Fibroblast of skin of left biceps (primary cell): ENCODE measurements at regions not wholly inside any gene's neighbourhood (a gene's known extent, or its start where the extent isn't known, plus 50 kb on each side); places are given as distances from the start of the nearest gene placed in this dataset.
A peak's percentile ranks its signal among the peaks of the same experiment; 100 is the strongest.

Source experiments
- DNase-seq, 2 experiments: peaks; one replicate each; pipeline ENCODE4 v3.0.0-alpha.2; 2013; ENCODE audit warnings: low read depth in 2 of 2

DNA sequence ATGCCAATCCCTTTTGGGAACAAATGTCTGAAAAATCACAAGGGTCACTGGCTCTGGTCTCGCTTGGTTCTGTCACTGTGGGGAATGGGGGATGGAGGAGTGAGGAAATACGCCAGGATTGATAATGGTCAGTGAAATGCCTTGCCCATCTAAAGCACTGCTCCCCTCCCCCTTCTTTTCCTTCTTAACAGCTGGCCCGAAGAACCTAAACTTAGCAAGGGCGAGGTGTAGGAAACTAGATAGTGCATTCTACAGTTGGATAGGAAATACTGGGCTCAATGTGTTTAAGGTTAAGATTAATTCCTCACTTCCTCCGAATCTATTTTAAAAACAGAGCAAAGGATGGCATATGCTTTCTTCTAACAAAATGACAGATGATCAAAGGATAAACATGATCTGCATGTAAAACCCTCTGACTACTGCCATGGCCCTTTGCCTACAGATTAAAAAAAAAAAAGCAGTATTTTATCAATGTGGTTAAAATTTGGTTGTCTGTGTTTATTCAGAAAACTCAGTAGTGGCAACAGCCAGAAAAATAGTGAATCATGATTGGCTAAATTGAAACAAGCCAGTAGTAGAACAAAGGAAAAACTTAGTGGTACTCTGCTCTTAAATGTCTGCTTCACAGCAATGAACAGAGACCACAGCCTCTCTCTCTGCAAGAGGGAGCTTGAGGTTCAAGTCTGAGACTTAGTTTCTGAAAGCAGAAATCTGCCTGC is 86.1 kb upstream of the VAV3 start:
- no peak for DNase-seq

DNA sequence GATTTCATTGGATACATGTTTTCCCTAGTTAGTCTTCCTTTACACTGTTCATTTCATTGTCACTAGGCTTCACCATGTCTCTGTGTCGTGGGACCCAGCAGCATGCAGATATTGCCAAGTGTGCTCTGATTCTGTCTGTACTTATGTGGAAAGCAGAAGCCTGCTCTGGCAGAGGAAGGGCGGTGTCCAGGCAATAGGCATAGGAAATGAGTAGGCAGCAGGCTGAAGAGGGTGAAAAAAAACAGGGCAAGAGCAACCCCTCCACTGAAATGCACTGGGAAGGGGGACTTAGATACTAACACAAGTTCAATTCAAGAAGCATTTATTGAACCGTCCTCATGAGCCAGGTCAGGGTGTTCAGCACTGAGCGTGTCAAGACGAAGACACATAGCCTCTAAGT is 85.2 kb upstream of the VAV3 start:
- DNase-seq: no peak

DNA sequence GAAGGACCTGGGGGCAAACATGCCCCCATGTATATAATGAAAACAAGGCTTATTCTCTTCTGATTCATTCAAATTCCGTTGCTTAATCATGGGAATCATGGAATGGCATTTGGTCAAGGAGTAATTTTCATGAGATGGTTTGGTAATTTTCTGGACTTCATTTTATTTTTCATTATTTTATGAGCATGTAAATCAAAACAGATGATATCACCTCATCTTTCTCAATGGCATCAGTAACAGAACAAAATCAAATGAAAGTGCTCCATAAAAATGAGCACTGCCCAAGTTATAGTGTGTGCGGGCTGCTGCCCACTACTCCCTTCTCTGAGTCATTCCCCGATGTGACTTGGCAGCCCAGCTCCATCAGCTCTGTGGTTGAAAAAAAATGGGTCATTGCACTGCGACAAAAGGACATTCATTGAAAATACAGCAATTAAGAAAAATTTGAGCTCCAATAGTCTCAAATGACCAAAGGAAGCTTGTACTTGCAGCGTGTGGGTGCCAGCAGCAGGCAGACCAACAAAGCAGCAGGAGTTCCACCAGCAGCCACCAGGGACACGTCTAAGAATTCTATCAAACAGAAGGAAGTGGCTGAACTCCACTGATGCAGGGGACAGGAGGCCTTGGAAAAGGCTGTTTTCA is 84.3 kb upstream of the VAV3 start:
- DNase-seq: no peak

DNA sequence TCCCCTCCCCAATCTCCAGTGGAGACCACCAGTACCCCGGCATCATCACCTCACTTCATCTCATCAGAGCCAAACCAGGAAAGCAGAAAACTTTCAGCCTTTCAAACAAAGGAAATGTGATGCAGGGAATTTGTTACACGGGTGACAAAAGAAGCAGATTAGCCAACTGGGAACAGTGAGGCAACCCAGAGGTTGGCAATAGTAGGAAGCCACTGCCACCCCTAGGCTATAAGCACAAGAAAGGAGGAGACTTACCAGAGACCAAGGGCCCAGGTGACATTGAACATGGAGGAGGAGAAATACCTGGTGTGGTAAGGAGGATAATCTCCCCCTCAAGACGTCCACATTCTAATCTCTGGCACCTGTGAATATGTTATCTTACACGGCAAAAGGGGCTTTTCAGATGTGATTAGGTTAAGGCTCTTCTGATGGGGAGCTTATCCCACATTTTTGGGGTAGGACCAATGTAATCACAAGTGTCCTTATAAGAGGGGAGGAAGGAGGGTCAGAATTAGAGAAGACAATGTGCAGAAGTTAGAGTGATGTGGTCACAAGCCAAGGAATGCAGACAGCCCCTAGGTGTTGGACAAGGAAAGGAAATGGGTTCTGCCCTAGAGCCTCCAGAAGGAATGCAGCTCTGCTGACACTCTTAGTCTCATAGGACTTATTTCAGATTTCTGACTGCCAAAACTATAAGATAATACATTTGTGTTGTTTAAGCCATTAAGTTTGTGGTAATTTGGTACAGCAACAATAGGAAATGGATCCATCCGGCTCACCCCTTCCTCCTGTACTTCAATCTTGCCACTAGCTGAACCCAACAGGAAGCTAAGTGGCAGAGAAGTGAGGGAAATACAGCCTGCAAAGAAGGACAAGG is 83.6 kb upstream of the VAV3 start:
- DNase-seq: no peak

DNA sequence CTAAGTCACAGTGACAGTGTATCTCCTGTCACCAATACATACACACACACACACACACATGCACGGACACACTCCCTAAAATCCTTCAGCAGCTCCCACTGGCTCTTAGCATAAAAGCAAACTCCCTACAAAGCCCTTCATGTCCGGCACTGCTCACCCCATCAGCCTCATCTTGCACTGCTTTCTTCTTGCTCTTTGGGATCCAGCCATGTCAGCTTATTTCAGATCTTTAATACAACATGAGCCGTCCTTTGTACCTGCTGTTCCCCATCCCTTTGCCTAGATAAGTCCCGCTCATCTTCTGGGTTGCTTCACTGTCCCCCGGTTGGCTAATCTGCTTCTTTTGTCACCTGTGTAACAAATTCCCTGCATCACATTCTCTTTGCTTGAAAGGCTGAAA is 82.1 kb upstream of the VAV3 start:
- DNase-seq: no peak

DNA sequence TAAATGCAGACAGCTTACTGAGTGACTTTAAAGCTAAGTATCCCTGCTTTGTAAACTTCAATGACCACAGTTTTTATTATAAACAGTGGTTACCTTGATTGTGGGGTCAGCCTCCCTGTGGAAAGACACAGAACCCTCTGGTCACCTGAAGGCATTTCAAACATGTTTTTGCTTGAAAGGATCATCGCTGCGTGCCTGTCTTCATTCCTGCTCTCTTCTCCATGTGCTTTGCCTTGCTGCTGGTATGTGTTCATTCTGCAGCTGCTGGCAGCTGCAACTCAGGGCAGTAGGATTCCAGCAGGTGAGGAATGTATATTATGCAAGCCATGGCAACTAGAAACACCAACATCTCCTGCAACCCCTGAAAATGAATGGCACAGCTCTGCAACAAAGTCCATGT is 81.0 kb upstream of the VAV3 start:
- no peak for DNase-seq

DNA sequence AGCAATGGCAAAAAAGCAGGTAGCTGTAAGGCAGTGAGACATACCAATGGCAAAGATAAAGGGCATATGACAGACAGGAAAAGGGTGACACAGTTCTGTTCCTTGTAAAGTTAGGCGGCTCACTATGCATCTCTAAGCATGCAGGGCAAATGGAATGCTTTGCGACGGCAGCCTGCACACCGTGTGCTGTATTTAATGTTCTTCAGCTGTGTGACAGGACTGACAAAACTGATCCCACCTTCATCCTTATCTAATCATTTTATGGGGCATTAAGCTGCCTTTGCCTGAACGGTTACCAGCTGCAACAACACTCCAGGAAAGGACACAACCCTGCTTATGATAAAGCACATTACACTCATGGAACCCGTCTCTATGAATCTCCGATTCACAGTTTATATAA is 80.5 kb upstream of the VAV3 start:
- no peak for DNase-seq

DNA sequence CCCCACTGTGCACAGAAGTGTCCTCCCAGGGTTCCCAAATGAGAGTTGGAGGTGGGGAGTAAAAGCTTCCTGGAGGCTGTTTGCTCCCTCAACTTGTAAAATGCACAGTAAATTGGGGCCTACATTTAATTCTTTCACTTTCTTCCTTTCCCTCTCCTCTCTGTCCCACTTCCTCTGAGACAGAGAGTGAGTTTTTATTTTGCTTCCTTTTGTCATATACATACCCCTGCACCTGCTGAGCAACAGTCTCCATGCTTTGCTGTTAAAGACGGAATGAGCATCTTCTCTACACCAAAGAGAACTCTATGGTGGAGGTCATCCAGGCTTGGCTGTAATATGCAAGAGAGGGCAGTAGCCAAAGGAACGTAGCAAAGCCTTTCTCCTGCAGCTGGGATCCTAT is 79.3 kb upstream of the VAV3 start:
- no peak for DNase-seq

DNA sequence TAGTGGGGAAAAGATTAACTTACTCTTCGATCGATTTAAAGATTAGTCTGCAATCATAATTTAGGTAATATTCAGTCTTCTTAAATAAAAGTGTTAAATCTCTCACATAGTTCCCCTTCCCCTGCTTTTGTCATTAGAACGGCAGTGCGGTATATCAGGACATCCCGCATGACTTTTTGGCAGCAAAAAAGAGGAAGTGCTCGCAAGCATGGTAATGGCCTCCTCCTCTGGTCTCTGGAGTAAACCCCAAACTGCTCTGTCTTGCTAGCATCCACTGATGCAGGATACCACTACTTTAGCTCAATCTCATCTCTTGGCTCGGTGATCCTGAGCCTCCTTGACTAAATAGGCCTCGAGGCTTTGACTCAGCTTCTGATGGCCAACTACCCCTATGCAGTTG is 78.7 kb upstream of the VAV3 start:
- no peak for DNase-seq

DNA sequence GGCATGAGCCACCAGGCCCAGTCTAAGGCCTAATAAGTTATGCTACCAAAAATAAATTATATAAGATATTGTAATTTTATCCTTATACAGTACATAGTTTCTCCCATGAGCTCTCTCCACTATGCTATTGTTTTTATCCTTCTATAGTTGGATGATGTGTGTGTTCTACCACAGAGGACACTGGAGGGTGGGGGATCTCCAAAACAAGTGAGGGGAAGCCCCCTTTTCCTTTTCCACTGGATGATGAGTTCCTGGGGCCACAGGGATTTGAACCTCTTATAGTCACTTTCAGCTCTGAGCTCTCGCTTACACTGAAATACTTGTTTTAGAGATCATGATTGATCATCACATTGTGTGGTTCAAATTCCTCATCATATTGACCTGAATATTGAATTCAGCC is 77.6 kb upstream of the VAV3 start:
- DNase-seq: no peak

DNA sequence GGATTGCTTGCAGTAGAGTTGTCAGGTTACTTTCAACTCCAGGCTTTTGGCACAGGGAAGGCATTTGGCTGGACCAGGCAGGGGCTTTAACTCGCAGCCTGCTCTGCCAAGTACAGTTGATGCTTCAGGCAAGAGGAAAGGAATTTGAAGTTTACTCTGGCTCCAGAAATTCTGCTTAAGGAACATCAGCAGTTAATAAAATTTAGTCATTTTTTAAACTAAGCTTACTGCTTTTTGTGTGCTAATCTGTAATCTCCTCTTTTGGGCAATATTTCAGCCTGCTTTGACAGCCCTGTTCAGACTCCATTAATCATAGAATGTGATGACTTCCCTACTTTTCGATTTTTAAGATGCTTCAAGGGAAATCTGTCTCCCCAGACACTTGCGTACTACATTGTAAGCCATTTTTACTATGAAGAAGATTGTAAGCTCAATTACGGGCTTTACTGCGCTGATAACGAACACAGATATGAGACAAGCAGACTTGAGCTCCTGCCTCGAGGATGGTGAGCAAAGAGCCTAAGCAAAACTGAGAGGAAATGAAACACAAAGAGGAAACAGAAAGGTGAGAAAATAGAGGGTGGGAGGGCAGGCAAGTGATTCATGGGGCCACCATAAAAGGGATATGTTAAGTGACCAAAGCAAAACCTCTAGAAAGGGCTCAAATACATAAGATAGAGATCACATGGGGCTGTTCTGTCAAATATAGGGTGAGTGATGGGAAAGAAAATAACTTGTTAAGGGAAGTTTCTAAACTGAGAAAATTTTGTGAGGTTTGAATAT is 76.6 kb upstream of the VAV3 start:
- DNase-seq: no peak

DNA sequence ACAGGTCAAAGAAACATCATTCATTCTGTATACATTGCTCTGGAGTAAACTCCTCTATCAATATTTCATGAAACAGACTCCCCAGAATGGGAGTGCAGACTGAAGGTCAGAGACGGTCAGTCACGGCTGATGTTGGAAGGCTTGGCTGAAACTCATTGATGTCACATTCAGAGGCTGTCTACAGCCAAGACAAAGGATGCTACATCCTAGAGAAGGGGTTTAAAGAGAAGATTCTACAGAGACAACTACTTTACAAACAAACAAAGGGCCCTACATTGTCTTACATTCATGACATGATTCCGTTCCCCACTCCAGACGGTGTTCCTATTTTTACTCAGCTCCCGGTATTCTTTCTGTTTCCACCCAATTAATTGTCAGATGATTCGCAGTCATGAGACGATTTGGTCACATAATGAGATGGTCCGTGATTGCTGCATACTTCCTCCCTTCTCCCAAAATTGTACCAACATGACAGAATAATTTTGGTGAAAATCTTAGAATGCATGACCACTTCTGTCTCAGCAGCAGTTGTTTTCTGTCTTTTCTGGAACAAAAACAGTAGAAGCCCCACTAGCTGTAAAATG is 73.8 kb upstream of the VAV3 start:
- DNase-seq: no peak

DNA sequence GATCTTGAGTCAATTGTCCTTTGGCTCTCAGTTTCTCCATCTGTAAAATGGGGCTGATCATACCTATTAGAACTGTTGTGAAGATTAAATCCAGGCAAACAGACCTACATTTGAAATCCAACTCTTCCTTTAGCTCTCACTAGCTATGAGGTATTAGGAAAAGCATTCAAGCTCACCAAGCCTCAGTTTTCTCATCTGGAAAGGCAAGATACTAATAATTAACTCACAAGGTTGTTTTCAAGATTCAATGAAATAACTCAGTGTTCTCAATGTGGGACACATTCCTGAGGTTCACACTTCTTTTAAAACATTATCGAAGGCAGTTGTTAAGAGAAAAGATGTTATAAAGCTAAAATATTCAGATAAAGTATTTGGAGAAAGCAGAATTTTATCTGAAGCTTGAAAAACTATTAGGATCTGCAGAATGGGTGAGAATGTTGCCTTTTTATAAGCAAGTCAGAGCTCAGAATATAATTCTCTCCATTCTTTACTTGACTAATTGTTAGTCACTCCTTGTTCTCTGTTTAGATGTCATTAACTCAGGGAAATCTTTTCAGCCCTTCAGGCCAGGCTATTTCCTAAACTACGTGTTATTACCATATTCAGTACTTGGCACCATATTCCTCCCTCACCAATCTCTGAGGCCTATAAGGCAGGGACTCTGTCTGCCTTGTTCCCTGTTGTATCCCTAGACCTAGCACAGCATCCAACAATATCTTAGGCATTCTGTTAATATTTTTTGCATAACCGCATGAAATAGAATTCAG is 72.0 kb upstream of the VAV3 start:
- DNase-seq: no peak

DNA sequence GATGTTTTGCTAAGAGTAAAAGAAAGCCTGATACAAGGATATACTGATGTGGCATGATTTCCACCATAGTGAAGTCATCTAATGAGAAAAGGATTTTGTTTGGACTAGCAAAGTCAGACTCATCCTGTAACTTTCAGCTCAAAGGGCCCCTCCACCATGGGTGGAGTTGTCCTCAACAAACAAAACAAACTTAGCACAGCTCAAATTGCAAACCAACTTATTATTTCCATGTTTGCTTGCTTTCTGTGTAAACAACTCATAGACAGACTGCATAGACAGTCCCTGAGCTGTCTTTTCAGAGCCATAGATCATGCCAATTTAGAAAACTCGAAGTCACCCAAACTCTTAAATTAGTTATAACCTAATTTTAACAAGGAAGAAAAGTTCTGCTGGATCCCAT is 69.4 kb upstream of the VAV3 start:
- DNase-seq: no peak

DNA sequence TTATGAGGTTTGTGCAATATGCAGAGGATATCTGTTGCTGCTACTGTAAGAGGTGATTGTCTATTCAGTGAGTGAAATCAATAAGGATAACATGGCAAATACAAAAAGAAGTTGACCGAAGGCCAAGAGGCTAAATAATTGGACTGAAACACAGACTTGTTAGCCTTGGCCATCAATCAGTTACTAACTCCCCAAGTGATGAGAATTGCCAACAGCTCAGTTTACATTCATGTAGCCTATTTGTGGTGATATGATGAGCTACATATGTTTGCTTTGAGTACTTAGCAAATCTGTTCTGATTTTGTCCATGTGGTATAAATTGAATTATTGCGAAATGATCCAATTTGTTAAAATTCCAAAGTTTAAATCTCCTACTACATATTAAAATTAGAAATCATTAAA is 68.6 kb upstream of the VAV3 start:
- no peak for DNase-seq

DNA sequence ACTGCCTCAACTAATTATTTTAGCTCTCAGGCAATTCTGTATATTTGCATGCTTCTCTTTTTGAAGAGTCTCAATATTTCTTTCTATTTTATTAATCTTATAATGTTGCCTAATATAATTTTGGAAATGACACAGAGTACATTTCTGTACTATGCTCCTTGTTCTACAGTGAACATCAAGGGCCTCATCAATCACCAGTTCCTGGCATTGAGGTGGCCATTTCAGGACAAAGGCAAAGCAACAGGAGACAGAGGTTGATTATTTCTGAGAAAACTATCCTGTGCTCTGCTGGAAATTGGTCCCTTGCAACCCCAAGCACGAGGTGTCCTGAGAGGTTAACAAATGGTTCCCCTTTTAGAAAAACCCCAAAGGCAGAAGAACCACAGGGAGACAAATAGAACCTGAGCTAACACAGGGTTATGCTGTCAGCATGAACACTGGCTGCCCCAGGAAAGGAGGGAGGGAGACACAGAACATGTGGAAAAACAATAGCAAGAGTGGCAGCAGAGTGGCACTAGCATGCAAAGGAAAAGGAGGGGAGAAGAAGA is 63.9 kb upstream of the VAV3 start:
- DNase-seq: no peak

DNA sequence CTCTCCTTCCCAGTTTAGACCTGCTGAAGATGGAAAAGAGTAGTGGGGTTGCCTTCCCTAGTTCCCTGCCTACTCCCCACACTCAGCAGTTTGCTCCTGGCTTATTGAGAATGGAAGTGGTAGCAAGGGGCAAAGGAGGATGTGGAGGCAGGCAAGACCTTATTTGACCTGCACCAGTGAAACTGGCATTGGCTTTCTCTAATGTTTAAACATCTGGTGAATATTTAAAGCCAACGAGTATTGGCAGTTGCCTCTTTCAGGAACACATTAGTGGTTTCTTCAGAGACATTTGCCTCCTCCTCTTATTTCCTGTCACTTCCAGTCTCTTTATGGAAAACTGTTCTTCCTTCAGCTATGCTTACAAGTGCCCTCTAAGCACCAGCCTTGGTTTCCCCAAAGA is 62.4 kb upstream of the VAV3 start:
- DNase-seq: no peak

DNA sequence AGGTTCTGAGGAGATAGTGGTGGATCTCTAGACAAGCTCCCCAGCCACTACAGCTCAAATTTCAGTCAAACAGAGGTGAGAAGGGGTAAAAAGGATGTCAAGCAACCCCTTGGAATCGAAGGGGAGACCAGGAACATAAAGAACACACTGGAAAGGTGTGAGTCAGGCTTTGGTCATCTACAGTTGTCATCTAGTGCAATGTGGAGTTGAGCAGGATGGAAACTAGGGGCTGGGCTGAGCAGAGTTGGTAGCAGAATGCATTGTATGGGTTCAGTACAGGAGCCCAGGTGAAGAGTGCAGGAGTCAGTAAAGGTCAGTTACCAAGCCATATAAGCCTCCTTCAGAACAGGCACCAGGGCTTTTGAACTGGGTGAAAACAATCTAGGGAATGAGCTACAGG is 52.7 kb upstream of the VAV3 start:
- no peak for DNase-seq

DNA sequence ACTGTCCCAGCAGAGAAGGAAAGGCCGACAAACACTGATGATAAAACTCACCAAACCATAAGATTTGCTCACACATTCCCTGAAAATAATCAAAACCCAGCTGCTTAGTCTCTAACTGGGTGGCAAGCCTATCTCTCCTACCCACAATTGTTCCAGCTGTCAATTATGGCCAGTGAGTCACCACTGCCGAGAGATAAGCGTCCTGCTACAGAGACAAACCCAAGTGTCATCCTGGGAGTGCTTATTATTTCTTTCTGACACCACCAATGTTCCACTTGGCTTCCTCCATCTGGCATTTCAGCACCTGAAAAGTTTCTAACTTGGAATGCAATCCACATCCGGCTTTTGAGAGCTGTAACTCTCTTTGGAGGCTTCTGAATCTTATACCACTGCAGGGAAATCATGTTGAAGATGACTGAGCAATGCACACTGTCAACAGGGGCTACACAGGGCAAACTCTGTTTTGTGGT is 51.5 kb upstream of the VAV3 start:
- peak in 1 of 2 experiments; percentile 33 for DNase-seq
